ENCODE measurements at regions not wholly inside any gene's neighbourhood (a gene's known extent, or its start where the extent isn't known, plus 50 kb on each side); places are given as distances from the start of the nearest gene placed in this dataset.

- DNase-seq (ENCODE audit: low read depth in 2 of 2), result no peak
Observed at GRCh38 chr5:159422361-159422760, 92.1 kb upstream of the IL12B start.

GRCh38 chr5:159422910-159423309 lies 92.6 kb upstream of the IL12B start:
- DNase-seq (ENCODE audit: low read depth in 2 of 2), result no peak

- DNase-seq (ENCODE audit: low read depth in 2 of 2), result no peak
Observed at GRCh38 chr5:159424123-159424522, 93.8 kb upstream of the IL12B start.

- DNase-seq (ENCODE audit: low read depth in 2 of 2), result no peak
Observed at GRCh38 chr5:159426694-159427093, 96.4 kb upstream of the IL12B start.

- DNase-seq (ENCODE audit: low read depth in 2 of 2), result no peak
Observed at GRCh38 chr5:159427180-159428012, 97.1 kb upstream of the IL12B start.

GRCh38 chr5:159430361-159431012 lies 100.2 kb upstream of the IL12B start:
- no peak for DNase-seq (ENCODE audit: low read depth in 2 of 2)

GRCh38 chr5:159435855-159436254 lies 105.6 kb upstream of the IL12B start:
- no peak for DNase-seq (ENCODE audit: low read depth in 2 of 2)

- no peak for DNase-seq (ENCODE audit: low read depth in 2 of 2)
Observed at GRCh38 chr5:159438092-159438491, 107.8 kb upstream of the IL12B start.

GRCh38 chr5:159439002-159439401 lies 108.7 kb upstream of the IL12B start:
- DNase-seq (ENCODE audit: low read depth in 2 of 2), result no peak

GRCh38 chr5:159440235-159440634 lies 109.9 kb upstream of the IL12B start:
- no peak for DNase-seq (ENCODE audit: low read depth in 2 of 2)

GRCh38 chr5:159440968-159441367 lies 110.7 kb upstream of the IL12B start:
- no peak for DNase-seq (ENCODE audit: low read depth in 2 of 2)

GRCh38 chr5:159441441-159441840 lies 111.2 kb upstream of the IL12B start:
- DNase-seq (ENCODE audit: low read depth in 2 of 2), result no peak

GRCh38 chr5:159442206-159442850 lies 112.0 kb upstream of the IL12B start:
- DNase-seq (ENCODE audit: low read depth in 2 of 2), result no peak

- no peak for DNase-seq (ENCODE audit: low read depth in 2 of 2)
Observed at GRCh38 chr5:159444441-159445082, 114.3 kb upstream of the IL12B start.

GRCh38 chr5:159447116-159447515 lies 116.8 kb upstream of the IL12B start:
- no peak for DNase-seq (ENCODE audit: low read depth in 2 of 2)

- no peak for DNase-seq (ENCODE audit: low read depth in 2 of 2)
Observed at GRCh38 chr5:159448841-159449407, 118.6 kb upstream of the IL12B start.

GRCh38 chr5:159449925-159450324 lies 119.6 kb upstream of the IL12B start:
- DNase-seq (ENCODE audit: low read depth in 2 of 2), result no peak

GRCh38 chr5:159450417-159450816 lies 120.1 kb upstream of the IL12B start:
- DNase-seq (ENCODE audit: low read depth in 2 of 2), result no peak

- no peak for DNase-seq (ENCODE audit: low read depth in 2 of 2)
Observed at GRCh38 chr5:159451197-159452052, 121.1 kb upstream of the IL12B start.

GRCh38 chr5:159452480-159453167 lies 122.3 kb upstream of the IL12B start:
- no peak for DNase-seq (ENCODE audit: low read depth in 2 of 2)

All from activated CD8-positive, alpha-beta memory T cell treated with anti-CD3 and anti-CD28 coated beads for 4 hours (primary cell).